Thyroid gland (tissue), 4 donors: ENCODE measurements at regions not wholly inside any gene's neighbourhood (a gene's known extent, or its start where the extent isn't known, plus 50 kb on each side); places are given as distances from the start of the nearest gene placed in this dataset.

ENCODE experiments used
- POLR2A ChIP-seq, 2 donors: fragments of 450-650 bp; IDR thresholded peaks; one replicate each; pipeline ENCODE4 v1.6.1; 2017; ENCODE audit warnings: antibody characterized with exemption in 2 of 2, mild to moderate bottlenecking in 2 of 2, moderate library complexity in 1 of 2
- TF ChIP-seq, protein P1 (sequence below), 6 experiments: fragments of 200-600 bp in 3 of 6; fragments of 450-650 bp in 3 of 6; sonication (generic) in 3 of 6; IDR thresholded peaks; one replicate each; pipeline ENCODE4 v1.5.1; 2016 to 2019; ENCODE audit warnings: antibody characterized with exemption in 6 of 6, mild to moderate bottlenecking in 2 of 6, inconsistent platforms in 1 of 6, moderate library complexity in 1 of 6

DNA sequence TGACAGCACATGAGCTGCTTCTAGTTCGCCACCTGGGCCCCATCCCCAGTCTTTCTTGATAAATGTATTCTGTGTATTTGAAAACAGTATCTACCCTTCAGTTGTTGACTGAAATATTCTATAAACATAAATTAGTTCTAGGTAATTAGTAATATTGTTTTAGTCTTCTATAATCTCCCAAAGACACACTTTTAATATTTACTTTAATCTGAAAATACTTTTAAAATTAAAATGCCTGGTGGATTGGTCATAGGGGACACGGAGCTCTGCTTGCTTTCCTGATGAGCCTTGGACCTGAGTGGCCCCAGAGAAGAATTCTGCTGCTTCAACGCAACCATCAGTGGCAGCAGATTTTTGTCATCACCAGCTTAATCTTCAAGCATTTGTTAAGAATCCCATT lies 234.5 kb downstream of the THBS2 start:
- TF ChIP-seq, protein P1, sequence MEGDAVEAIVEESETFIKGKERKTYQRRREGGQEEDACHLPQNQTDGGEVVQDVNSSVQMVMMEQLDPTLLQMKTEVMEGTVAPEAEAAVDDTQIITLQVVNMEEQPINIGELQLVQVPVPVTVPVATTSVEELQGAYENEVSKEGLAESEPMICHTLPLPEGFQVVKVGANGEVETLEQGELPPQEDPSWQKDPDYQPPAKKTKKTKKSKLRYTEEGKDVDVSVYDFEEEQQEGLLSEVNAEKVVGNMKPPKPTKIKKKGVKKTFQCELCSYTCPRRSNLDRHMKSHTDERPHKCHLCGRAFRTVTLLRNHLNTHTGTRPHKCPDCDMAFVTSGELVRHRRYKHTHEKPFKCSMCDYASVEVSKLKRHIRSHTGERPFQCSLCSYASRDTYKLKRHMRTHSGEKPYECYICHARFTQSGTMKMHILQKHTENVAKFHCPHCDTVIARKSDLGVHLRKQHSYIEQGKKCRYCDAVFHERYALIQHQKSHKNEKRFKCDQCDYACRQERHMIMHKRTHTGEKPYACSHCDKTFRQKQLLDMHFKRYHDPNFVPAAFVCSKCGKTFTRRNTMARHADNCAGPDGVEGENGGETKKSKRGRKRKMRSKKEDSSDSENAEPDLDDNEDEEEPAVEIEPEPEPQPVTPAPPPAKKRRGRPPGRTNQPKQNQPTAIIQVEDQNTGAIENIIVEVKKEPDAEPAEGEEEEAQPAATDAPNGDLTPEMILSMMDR (IDR thresholded peaks at IDR 0.05): no peak
- TF ChIP-seq POLR2A (IDR thresholded peaks at IDR 0.05): no peak
